COLO668 (cell line): ENCODE measurements at regions not wholly inside any gene's neighbourhood (a gene's known extent, or its start where the extent isn't known, plus 50 kb on each side); places are given as distances from the start of the nearest gene placed in this dataset.

ENCODE experiments used
- DNase-seq: peaks from one replicate; lab custom pipeline; 2025; ENCODE audit not compliant: unreplicated experiment; lab: John Stamatoyannopoulos, UW

DNA sequence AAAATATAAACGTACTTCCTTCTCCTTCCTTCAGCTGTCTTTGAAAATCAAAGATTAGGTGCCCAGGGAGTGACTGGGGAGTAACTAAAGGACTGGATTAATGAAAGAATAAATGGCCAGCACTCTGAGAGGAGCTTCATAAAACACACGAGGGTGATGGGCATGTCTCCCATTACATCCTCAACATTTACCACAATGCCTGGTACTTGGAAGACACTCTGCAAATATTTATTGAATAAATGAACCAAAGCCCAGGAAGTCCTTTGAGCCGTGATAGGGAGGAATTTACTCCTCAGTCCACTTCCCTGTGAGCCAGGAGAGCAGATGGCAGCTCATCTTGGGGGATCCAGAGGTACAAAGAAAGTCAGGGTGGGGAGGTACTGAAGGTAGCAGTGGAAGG is 96.3 kb downstream of the RAB11FIP2 start:
- no peak for DNase-seq
